ENCODE measurements at regions not wholly inside any gene's neighbourhood (a gene's known extent, or its start where the extent isn't known, plus 50 kb on each side); places are given as distances from the start of the nearest gene placed in this dataset.
"Not testable (repeated sequence)": the region's sequence is repeated elsewhere in the genome, so short reads cannot be mapped to it uniquely, and the experiment has no call there.

DNA sequence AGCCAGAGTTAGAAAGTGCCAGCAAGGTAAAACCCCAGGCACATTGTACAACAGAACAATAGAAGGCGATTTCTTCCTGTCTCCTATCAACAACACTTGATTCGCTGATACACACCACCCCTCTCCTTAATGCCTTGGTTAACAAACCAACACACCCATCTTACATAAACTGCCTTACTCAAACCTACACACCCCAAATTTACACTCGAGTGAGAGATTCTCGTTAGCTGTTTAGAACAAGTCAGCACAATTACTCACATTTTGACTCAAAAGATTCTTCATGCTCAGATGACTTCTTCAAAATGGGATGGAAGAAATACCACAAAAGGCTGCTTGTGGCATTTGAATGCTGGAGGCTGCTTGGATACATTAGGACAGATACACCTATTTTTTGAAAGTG lies 80.0 kb upstream of the FOXQ1 start:
- FAIRE-seq (no peak), DNase-seq (ENCODE audit: extremely low spot score, insufficient read length, low read depth) (no peak)

- FAIRE-seq (no peak), DNase-seq (ENCODE audit: extremely low spot score, insufficient read length, low read depth) (no peak)
Measured at GRCh38 chr6:1230689-1231605, 81.0 kb upstream of the FOXQ1 start.

DNA sequence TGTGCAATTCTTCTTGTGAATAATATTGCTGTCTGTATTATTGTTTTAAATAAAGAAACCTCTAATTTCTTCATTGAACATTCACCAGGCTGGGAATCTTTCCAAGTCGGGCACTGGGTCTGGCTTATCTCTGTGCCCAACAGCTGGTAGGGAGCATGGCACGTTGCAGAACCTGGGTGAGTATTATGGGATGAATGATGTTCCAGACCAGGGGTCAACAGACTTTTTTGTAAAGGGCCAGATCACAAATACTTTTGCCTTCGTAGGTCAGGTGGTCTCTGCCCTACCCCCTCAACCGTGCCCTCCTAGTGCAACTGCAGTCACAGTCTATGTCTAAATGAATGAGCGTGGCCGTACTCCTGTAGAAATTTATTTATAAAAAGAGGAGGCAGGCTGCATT lies 81.6 kb upstream of the FOXQ1 start:
- FAIRE-seq (no peak), DNase-seq (ENCODE audit: extremely low spot score, insufficient read length, low read depth) (no peak)

GRCh38 chr6:1229808-1230207 lies 82.1 kb upstream of the FOXQ1 start:
- no peak for FAIRE-seq

DNA sequence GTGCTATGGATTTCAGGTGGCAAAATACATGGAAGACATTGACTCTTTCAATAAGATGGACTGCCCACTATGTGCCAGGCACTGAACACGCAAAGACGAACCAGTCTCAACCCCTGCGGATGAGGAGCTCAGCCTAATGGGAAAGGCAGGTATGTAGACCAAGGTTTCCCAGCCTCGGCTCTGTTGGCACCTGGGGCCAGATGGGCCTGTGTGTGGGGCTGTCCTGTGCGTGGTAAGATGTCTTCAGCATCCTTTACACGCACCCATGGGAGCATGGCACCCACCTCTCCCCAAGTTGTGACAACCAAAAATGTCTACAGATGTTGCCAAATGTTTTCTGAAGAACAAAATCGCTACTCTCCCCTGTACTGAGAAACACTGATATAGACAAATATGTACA lies 82.6 kb upstream of the FOXQ1 start:
- FAIRE-seq: no peak

More at GRCh38 chr6:1229808-1230207, 82.1 kb upstream of the FOXQ1 start:
- DNase-seq (ENCODE audit: extremely low spot score, insufficient read length, low read depth): no peak

GRCh38 chr6:1228754-1229191 lies 83.1 kb upstream of the FOXQ1 start:
- DNase-seq (ENCODE audit: extremely low spot score, insufficient read length, low read depth) (no peak), FAIRE-seq (no peak)

More for the DNA sequence above, 82.6 kb upstream of the FOXQ1 start:
- no peak for DNase-seq (ENCODE audit: extremely low spot score, insufficient read length, low read depth)

DNA sequence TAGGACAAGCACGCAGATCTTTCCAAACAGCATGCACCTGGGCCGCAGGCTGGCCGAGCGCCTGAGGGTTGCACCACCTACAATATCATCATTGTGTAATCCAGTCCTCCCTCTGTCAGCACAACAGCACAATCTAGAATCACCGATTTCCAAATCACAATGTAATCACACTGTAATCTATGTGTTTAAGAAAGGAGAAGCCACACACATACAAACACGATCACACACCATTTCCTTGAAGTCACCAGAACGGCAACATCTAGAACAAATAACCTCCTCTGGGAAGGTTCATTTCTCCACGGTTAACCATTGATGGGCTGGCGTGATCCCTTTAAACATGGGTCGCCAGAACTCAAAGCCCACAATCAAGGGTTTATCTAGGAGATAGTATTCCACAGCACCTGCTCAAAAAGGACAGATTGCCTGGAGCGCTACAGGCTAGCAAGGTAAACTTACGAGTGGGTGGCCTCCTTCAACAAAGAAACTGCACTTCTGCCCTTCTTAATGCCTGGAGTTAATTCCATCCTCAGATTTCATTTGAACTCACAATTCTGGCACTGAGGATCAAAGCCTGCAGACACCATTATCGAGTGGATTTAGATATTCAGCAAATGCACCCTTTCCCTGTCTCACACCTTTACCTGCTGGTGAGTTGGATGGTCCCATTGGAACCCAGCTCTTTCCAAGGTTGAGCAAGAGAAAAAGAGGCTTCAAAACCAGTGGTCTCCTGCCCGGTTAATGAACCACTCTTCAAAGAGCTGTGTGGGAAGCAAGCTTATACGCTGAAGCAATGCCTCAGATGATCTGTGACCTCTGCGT lies 83.8 kb upstream of the FOXQ1 start:
- DNase-seq (ENCODE audit: extremely low spot score, insufficient read length, low read depth): no peak
- FAIRE-seq: no peak

DNA sequence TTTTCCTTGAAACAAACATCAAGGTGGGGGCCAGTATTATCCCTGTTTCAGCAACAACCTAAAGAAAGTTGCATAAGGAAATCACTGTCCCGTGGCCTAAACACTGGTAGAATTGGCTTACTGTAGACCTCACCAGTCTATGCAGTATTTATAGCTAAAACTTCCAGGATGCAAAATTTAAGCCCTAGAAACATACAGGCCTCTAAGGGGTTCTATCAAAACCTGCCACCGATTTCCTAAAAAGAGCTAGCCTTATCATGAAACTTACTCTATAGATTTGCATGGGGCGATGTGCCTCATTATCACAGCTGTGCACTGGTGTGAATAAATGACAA lies 84.3 kb upstream of the FOXQ1 start:
- DNase-seq (ENCODE audit: extremely low spot score, insufficient read length, low read depth) (no peak), FAIRE-seq (no peak)

GRCh38 chr6:1226277-1227099 lies 85.4 kb upstream of the FOXQ1 start:
- DNase-seq (ENCODE audit: extremely low spot score, insufficient read length, low read depth) (no peak), FAIRE-seq (no peak)

DNA sequence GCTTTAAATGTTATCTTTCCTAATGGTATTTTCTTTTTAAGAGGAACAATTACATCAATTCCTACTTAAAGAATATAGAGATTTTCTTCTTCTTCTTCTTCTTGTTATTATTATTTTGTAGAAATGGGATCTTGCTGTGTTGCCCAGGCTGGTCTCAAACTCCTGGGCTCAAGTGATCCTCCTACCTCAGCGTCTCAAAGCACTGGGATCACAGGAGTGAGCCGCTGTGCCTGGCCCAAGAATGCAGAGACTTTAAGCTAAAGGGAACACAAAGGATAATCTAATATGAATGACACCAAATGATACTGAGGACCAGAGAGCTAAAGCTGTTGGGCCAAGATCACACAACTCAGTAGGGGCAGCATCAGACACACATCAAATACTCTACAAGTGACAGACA lies 87.4 kb upstream of the FOXQ1 start:
- DNase-seq (ENCODE audit: extremely low spot score, insufficient read length, low read depth): no peak
- no peak for FAIRE-seq

- DNase-seq (ENCODE audit: extremely low spot score, insufficient read length, low read depth) (no peak), FAIRE-seq (no peak)
Measured at GRCh38 chr6:1222728-1223595, 88.9 kb upstream of the FOXQ1 start.

- no peak for DNase-seq (ENCODE audit: extremely low spot score, insufficient read length, low read depth)
- FAIRE-seq: no peak
Measured at GRCh38 chr6:1217396-1217795, 94.5 kb upstream of the FOXQ1 start.

GRCh38 chr6:1216488-1216974 lies 95.4 kb upstream of the FOXQ1 start:
- DNase-seq (ENCODE audit: extremely low spot score, insufficient read length, low read depth) (no peak), FAIRE-seq (no peak)

- DNase-seq (ENCODE audit: extremely low spot score, insufficient read length, low read depth): no peak
- no peak for FAIRE-seq
Measured at GRCh38 chr6:1215884-1216487, 95.9 kb upstream of the FOXQ1 start.

DNA sequence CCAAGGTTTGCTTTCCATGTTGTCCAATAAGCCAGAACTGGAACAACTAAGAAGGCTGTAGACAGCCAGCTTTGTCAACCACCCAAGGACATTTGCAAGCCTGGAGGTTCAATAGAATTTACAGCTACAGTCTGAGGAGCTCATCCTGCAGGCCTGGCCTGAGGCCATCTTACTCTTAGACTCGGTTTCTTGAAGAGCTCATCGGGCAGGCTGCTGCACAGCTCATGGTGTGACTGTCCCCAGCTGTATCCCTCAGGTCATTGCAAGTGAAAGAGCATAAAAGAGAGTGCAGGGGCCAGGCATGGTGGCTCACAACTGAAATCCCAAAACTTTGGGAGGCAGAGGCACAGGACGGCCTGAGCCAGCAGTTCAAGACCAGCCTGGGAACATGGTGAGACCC lies 96.9 kb upstream of the FOXQ1 start:
- DNase-seq (ENCODE audit: extremely low spot score, insufficient read length, low read depth) (no peak), FAIRE-seq (no peak)

- FAIRE-seq: no peak
Measured at GRCh38 chr6:1212919-1213318, 99.0 kb upstream of the FOXQ1 start.

DNA sequence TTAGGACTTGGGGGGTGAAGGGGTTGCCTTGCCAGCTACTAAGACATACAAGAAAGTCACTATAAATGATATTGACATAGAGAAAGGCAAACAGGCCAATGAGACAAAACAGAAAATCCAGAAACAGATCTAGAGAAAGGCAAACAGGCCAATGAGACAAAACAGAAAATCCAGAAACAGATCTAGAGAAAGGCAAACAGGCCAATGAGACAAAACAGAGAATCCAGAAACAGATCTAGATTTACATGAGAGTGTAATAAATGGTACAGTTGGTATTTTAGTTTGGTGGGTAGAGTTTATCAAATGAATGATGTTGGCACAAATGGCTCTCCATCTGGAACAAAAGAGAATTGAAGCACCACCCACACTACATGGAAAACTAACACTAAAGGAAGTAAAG lies 99.8 kb upstream of the FOXQ1 start:
- not testable (repeated sequence) for DNase-seq (ENCODE audit: extremely low spot score, insufficient read length, low read depth); FAIRE-seq

More at GRCh38 chr6:1212919-1213318, 99.0 kb upstream of the FOXQ1 start:
- no peak for DNase-seq (ENCODE audit: extremely low spot score, insufficient read length, low read depth)

- DNase-seq (ENCODE audit: extremely low spot score, insufficient read length, low read depth); FAIRE-seq: not testable (repeated sequence)
Measured at GRCh38 chr6:1210631-1211030, 101.3 kb upstream of the FOXQ1 start.

- DNase-seq (ENCODE audit: extremely low spot score, insufficient read length, low read depth) (no peak), FAIRE-seq (no peak)
Measured at GRCh38 chr6:1208876-1209275, 103.0 kb upstream of the FOXQ1 start.

Data from GM18507 (cell line).